ENCODE measurements at regions not wholly inside any gene's neighbourhood (a gene's known extent, or its start where the extent isn't known, plus 50 kb on each side); places are given as distances from the start of the nearest gene placed in this dataset.

GRCh38 chr3:110248666-110249065 lies 823.0 kb upstream of the NECTIN3 start:
- TF ChIP-seq CTCF (IDR thresholded peaks at IDR 0.05; ENCODE audit: low read depth, low read length, missing input control): no peak
- no peak for TF ChIP-seq MAX (IDR thresholded peaks at IDR 0.05)
- no peak for TF ChIP-seq JUND (IDR thresholded peaks at IDR 0.05)
- TF ChIP-seq RAD21 (IDR thresholded peaks at IDR 0.05): no peak
- TF ChIP-seq ATF3 (IDR thresholded peaks at IDR 0.05): no peak
